H9 (cell line): ENCODE measurements at regions not wholly inside any gene's neighbourhood (a gene's known extent, or its start where the extent isn't known, plus 50 kb on each side); places are given as distances from the start of the nearest gene placed in this dataset.

Experiments
- DNase-seq: peaks from one replicate; pipeline ENCODE4 v3.0.0-alpha.2; 2017
- H2AFZ ChIP-seq: one replicate; pipeline ENCODE4 v1.6.1; 2013; ENCODE audit warnings: mild to moderate bottlenecking, low read length, control low read depth, moderate library complexity
- H2AK5ac ChIP-seq: 2 replicates; pipeline ENCODE4 v1.6.1; 2013; ENCODE audit warnings: low read length, control low read depth, mixed read lengths; ENCODE audit not compliant: insufficient read length
- H2BK120ac ChIP-seq: one replicate; pipeline ENCODE4 v1.6.1; 2013; ENCODE audit warnings: low read depth, mild to moderate bottlenecking, low read length, control low read depth, inconsistent platforms; ENCODE audit not compliant: poor library complexity, severe bottlenecking
- H2BK12ac ChIP-seq: 2 replicates; pipeline ENCODE4 v1.6.1; 2013; ENCODE audit warnings: low read length, control low read depth, mixed read lengths, low read depth; ENCODE audit not compliant: insufficient read length
- H2BK15ac ChIP-seq: 2 replicates; pipeline ENCODE4 v1.6.1; 2013; ENCODE audit warnings: low read depth, low read length, control low read depth
- H2BK20ac ChIP-seq: one replicate; pipeline ENCODE4 v1.6.1; 2013; ENCODE audit warnings: low read depth, mild to moderate bottlenecking, low read length, control low read depth, inconsistent platforms; ENCODE audit not compliant: poor library complexity, severe bottlenecking
- H2BK5ac ChIP-seq: 2 replicates; pipeline ENCODE4 v1.6.1; 2013; ENCODE audit warnings: low read length, control low read depth, mixed read lengths; ENCODE audit not compliant: insufficient read length
- H3K14ac ChIP-seq: 2 replicates; pipeline ENCODE4 v1.6.1; 2013; ENCODE audit warnings: low read length, control low read depth; ENCODE audit not compliant: insufficient read depth
- H3K18ac ChIP-seq: 2 replicates; pipeline ENCODE4 v1.6.1; 2013; ENCODE audit warnings: low read depth, mild to moderate bottlenecking, mixed read lengths, low read length, control low read depth; ENCODE audit not compliant: insufficient read length
- H3K23ac ChIP-seq: 2 replicates; pipeline ENCODE4 v1.6.1; 2013; ENCODE audit warnings: low read length, control low read depth, mixed read lengths, low read depth; ENCODE audit not compliant: insufficient read length
- H3K23me2 ChIP-seq: 2 replicates; pipeline ENCODE4 v1.6.1; 2013; ENCODE audit warnings: low read depth, mild to moderate bottlenecking, mixed read lengths, low read length, control low read depth; ENCODE audit not compliant: insufficient read length, poor library complexity, severe bottlenecking
- H3K27ac ChIP-seq: 2 replicates; pipeline ENCODE4 v1.5.1; 2013; ENCODE audit warnings: low read length, control low read depth, mixed read lengths, low read depth; ENCODE audit not compliant: insufficient read length
- H3K27me3 ChIP-seq: 2 replicates; pipeline ENCODE4 v1.6.1; 2013; ENCODE audit warnings: low read length, control low read depth, inconsistent platforms; ENCODE audit not compliant: insufficient read depth
- H3K4ac ChIP-seq: 2 replicates; pipeline ENCODE4 v1.6.1; 2013; ENCODE audit warnings: low read depth, mild to moderate bottlenecking, control low read depth, inconsistent platforms, low read length, moderate library complexity
- H3K4me1 ChIP-seq: 2 replicates; pipeline ENCODE4 v1.6.1; 2013; ENCODE audit warnings: low read length, control low read depth, inconsistent platforms; ENCODE audit not compliant: insufficient read depth
- H3K4me2 ChIP-seq: 2 replicates; pipeline ENCODE4 v1.6.1; 2013; ENCODE audit warnings: low read length, control low read depth, mixed read lengths; ENCODE audit not compliant: insufficient read length, insufficient read depth
- H3K56ac ChIP-seq: 2 replicates; pipeline ENCODE4 v1.6.1; 2013; ENCODE audit warnings: low read depth, mild to moderate bottlenecking, mixed read lengths, low read length, control low read depth; ENCODE audit not compliant: insufficient read length
- H3K79me1 ChIP-seq: 2 replicates; pipeline ENCODE4 v1.6.1; 2013; ENCODE audit warnings: low read depth, mild to moderate bottlenecking, moderate library complexity, low read length, control low read depth, inconsistent platforms; ENCODE audit not compliant: insufficient read depth, poor library complexity, severe bottlenecking
- H3K79me2 ChIP-seq: 2 replicates; pipeline ENCODE4 v1.6.1; 2013; ENCODE audit warnings: low read length, control low read depth, inconsistent platforms; ENCODE audit not compliant: insufficient read depth
- H3K9ac ChIP-seq: 2 replicates; pipeline ENCODE4 v1.6.1; 2013; ENCODE audit warnings: low read length, control low read depth, mixed read lengths; ENCODE audit not compliant: insufficient read length; ENCODE audit errors: extremely low read depth
- H3K9me3 ChIP-seq: one replicate; pipeline ENCODE4 v1.6.1; 2013; ENCODE audit warnings: low read depth, low read length, inconsistent platforms; ENCODE audit not compliant: control insufficient read depth
- H3T11ph ChIP-seq: one replicate; pipeline ENCODE4 v1.6.1; 2013; ENCODE audit warnings: mild to moderate bottlenecking, low read length, control low read depth, inconsistent platforms
- H4K20me1 ChIP-seq: one replicate; pipeline ENCODE4 v1.6.1; 2013; ENCODE audit not compliant: control insufficient read depth, insufficient read length, insufficient read depth
- H4K5ac ChIP-seq: 2 replicates; pipeline ENCODE4 v1.6.1; 2013; ENCODE audit warnings: low read depth, mild to moderate bottlenecking, mixed read lengths, low read length, control low read depth; ENCODE audit not compliant: insufficient read length
- H4K8ac ChIP-seq: replicated peaks from 2 replicates; pipeline ENCODE4 v1.6.1; 2013; ENCODE audit warnings: low read length, control low read depth, mixed read lengths, low read depth; ENCODE audit not compliant: insufficient read length
- H4K91ac ChIP-seq: 2 replicates; pipeline ENCODE4 v1.6.1; 2013; ENCODE audit warnings: low read depth, mild to moderate bottlenecking, moderate library complexity, mixed read lengths, low read length, control low read depth; ENCODE audit not compliant: insufficient read length
- H3K27ac Mint-ChIP-seq, 3 experiments: 2 replicates in 2 of 3; 3 replicates in 1 of 3; pipeline ENCODE4 v1.8.0; 2020 to 2021; ENCODE audit warnings: mixed read lengths in 3 of 3, mild to moderate bottlenecking in 1 of 3, moderate library complexity in 1 of 3
- H3K27me3 Mint-ChIP-seq: 2 replicates; pipeline ENCODE4 v1.8.0; 2021; ENCODE audit warnings: low read depth, mild to moderate bottlenecking, moderate library complexity, mixed read lengths
- H3K36me3 Mint-ChIP-seq, 3 experiments: 2 replicates in 2 of 3; 3 replicates in 1 of 3; pipeline ENCODE4 v1.8.0; 2020 to 2021; ENCODE audit warnings: low read depth in 3 of 3, mixed read lengths in 3 of 3; ENCODE audit not compliant: insufficient read depth in 1 of 3
- H3K4me1 Mint-ChIP-seq, 2 experiments: 2 replicates each; pipeline ENCODE4 v1.8.0; 2020; ENCODE audit warnings: mixed read lengths in 2 of 2
- H3K4me3 Mint-ChIP-seq, 2 experiments: 2 replicates in 1 of 2; 3 replicates in 1 of 2; pipeline ENCODE4 v1.8.0; 2020 to 2021; ENCODE audit warnings: mild to moderate bottlenecking in 2 of 2, mixed read lengths in 2 of 2, moderate library complexity in 1 of 2
- H3K9me3 Mint-ChIP-seq, 2 experiments: 2 replicates in 1 of 2; 3 replicates in 1 of 2; pipeline ENCODE4 v1.8.0; 2020; ENCODE audit warnings: mild to moderate bottlenecking in 2 of 2, mixed read lengths in 2 of 2, moderate library complexity in 1 of 2
- CTCF ChIP-seq: fragments of 200-600 bp; sonication (generic); conservative IDR thresholded peaks from 3 replicates; pipeline ENCODE4 v1.8.0; 2021; ENCODE audit warnings: antibody characterized with exemption, mild to moderate bottlenecking
- WGBS: extraction: QIAGEN DNeasy Blood & Tissue Kit; methylation state at CpG from one replicate; pipeline ENCODE4 v1.1.7; 2013; ENCODE audit warnings: missing lambda C conversion rate, low lambda C conversion rate, mixed read lengths; ENCODE audit not compliant: insufficient read length; ENCODE audit errors: extremely low coverage; 5-methylcytosine and 5-hydroxymethylcytosine counted together

- Histone ChIP-seq H3T11ph (no peak overlapping the region), H4K8ac (no peak overlapping the region), H4K91ac (no peak overlapping the region), H3K79me2 (no peaks in the 10 kb centered on the region), H3K9me3 (no peaks in the 10 kb centered on the region), H3K79me1 (no peaks in the 10 kb centered on the region), H4K5ac (no peak overlapping the region), H2BK5ac (no peak overlapping the region), H3K14ac (no peak overlapping the region), H2AK5ac (no peak overlapping the region), H3K4ac (no peak overlapping the region), H2BK120ac (no peak overlapping the region), H2BK20ac (no peak overlapping the region), H3K23ac (no peak overlapping the region), H4K20me1 (no peaks in the 10 kb centered on the region), H3K27me3 (no peaks in the 10 kb centered on the region), H2AFZ (no peak overlapping the region), H3K56ac (no peak overlapping the region), H3K4me1 (no peaks in the 10 kb centered on the region), H3K9ac (no peak overlapping the region), H3K18ac (no peak overlapping the region), H3K4me2 (no peak overlapping the region), H3K23me2 (no peaks in the 10 kb centered on the region), H2BK15ac (no peak overlapping the region), H2BK12ac (no peak overlapping the region), H3K27ac (no peak overlapping the region)
- DNase-seq, result no peak
- no peaks in the 10 kb centered on the region for H3K9me3 Mint-ChIP-seq
- no peaks in the 10 kb centered on the region for H3K27me3 Mint-ChIP-seq
- no CpG with 5 or more reads among the region's 1 CpG for WGBS
- TF ChIP-seq CTCF, result no peak
- no peak overlapping the region for H3K27ac Mint-ChIP-seq
- peaks cover 0 to 11% of the 10 kb centered on the region in 2 experiments; a peak in 2 of 4 replicates for H3K4me1 Mint-ChIP-seq
- no peak overlapping the region for H3K4me3 Mint-ChIP-seq
- no peaks in the 10 kb centered on the region for H3K36me3 Mint-ChIP-seq
These were observed 145.9 kb upstream of the ATP1B1 start for GRCh38 chr1:168960595-168960994.
